ENCODE measurements at regions not wholly inside any gene's neighbourhood (a gene's known extent, or its start where the extent isn't known, plus 50 kb on each side); places are given as distances from the start of the nearest gene placed in this dataset.

DNA sequence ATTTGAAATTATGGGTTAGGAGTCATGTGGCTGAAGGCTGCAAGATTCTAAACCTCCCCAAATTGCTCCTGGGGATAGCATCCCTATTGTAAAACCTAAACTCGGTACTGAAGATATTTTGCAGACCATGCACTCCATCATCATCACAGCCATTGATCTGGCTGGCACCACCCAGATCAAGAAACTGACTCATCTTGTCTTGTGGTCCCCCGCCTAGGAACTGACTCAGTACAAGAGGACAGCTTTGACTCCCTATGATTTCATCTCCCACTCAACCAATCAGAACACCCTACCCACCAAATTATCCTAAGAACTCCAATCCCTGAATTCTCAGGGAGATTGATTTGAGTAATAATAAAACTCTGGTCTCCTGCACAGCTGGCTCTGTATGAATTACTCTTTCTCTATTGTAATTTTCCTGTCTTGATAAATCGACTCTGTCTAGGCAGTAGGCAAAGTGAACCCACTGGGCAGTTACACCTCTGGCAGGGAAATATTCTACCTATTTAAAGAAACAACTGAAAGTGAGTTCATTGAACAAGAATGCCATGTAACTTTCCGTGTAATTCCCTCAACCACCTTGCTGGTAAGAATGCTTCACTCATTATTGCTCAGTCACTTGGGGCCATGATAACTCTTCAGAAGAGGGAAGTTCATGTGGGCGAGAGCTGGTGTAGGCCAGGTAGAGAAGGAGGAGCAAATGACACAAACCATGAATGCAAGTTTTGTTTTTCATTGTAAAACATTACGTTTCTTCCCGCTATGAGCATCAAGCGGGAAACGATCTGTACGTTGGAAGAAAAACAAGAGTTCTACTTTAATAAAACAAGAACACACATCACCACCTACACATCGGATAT lies 602.9 kb upstream of the ARID1B start:
- Mint-ChIP-seq H3K4me3 (ENCODE audit: low read depth) (no peak overlapping the region), H3K27ac (peak overlapping the region; percentile 1), H3K4me1 (ENCODE audit: low read depth) (peaks cover 15% of the 10 kb centered on the region), H3K36me3 (ENCODE audit: low read depth) (no peaks in the 10 kb centered on the region), H3K27me3 (ENCODE audit: low read depth) (peaks cover 4% of the 10 kb centered on the region), H3K9me3 (peaks cover 15% of the 10 kb centered on the region)
- no peak for DNase-seq (ENCODE audit: low spot score)
- intact Hi-C loops (cut with micrococcal nuclease): loop anchor here (1.0 kb wide), 1 partner anchor 82 kb away; no protein-coding TSS in a partner anchor

DNA sequence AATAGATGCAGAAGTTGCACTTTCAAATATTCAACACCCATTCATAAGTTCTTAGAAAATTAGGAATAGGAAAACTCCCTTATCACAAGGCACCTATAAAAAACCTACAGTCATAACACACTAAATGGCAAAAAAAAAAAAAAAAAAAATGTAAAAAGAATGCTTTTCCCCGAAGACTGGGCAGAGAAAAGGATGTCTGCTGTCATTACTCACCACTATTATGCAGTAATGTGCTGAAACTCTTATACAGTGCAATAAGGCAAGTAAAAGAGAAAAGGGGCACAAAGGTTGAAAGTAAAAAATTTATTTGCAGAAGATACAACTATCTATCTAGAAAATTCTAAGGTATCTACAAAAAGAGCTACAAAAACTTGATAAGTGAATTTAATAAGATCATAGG lies 607.8 kb upstream of the ARID1B start:
- Mint-ChIP-seq H3K36me3 (ENCODE audit: low read depth) (no peaks in the 10 kb centered on the region), H3K4me1 (ENCODE audit: low read depth) (peaks cover 25% of the 10 kb centered on the region), H3K4me3 (ENCODE audit: low read depth) (no peak overlapping the region), H3K9me3 (peaks cover 1% of the 10 kb centered on the region), H3K27me3 (ENCODE audit: low read depth) (peaks cover 4% of the 10 kb centered on the region), H3K27ac (no peak overlapping the region)
- intact Hi-C loops (cut with micrococcal nuclease): no loop called here
- DNase-seq (ENCODE audit: low spot score): no peak

- H3K4me1 Mint-ChIP-seq (ENCODE audit: low read depth): peaks cover 15% of the 10 kb centered on the region
- H3K27me3 Mint-ChIP-seq (ENCODE audit: low read depth): peaks cover 4% of the 10 kb centered on the region
- H3K9me3 Mint-ChIP-seq: no peaks in the 10 kb centered on the region
- H3K4me3 Mint-ChIP-seq (ENCODE audit: low read depth): peak overlapping the region; percentile 33
- intact Hi-C loops (cut with micrococcal nuclease): no loop called here
- no peak overlapping the region for H3K27ac Mint-ChIP-seq
- no peaks in the 10 kb centered on the region for H3K36me3 Mint-ChIP-seq (ENCODE audit: low read depth)
- no peak for DNase-seq (ENCODE audit: low spot score)
Measured at GRCh38 chr6:156167625-156168071, 609.5 kb upstream of the ARID1B start.

GRCh38 chr6:156167016-156167624 lies 610.1 kb upstream of the ARID1B start:
- Mint-ChIP-seq H3K9me3 (no peaks in the 10 kb centered on the region), H3K27ac (no peak overlapping the region), H3K36me3 (ENCODE audit: low read depth) (no peaks in the 10 kb centered on the region), H3K27me3 (ENCODE audit: low read depth) (peaks cover 3% of the 10 kb centered on the region), H3K4me3 (ENCODE audit: low read depth) (no peak overlapping the region), H3K4me1 (ENCODE audit: low read depth) (peaks cover 15% of the 10 kb centered on the region)
- intact Hi-C loops (cut with micrococcal nuclease): no loop called here
- DNase-seq (ENCODE audit: low spot score): no peak

- Mint-ChIP-seq H3K9me3 (no peaks in the 10 kb centered on the region), H3K36me3 (ENCODE audit: low read depth) (no peaks in the 10 kb centered on the region), H3K27me3 (ENCODE audit: low read depth) (peaks cover 1% of the 10 kb centered on the region), H3K4me1 (ENCODE audit: low read depth) (peaks cover 15% of the 10 kb centered on the region), H3K27ac (no peak overlapping the region), H3K4me3 (ENCODE audit: low read depth) (no peak overlapping the region)
- intact Hi-C loops (cut with micrococcal nuclease): no loop called here
- DNase-seq (ENCODE audit: low spot score): no peak
Measured at GRCh38 chr6:156166093-156166492, 611.1 kb upstream of the ARID1B start.

DNA sequence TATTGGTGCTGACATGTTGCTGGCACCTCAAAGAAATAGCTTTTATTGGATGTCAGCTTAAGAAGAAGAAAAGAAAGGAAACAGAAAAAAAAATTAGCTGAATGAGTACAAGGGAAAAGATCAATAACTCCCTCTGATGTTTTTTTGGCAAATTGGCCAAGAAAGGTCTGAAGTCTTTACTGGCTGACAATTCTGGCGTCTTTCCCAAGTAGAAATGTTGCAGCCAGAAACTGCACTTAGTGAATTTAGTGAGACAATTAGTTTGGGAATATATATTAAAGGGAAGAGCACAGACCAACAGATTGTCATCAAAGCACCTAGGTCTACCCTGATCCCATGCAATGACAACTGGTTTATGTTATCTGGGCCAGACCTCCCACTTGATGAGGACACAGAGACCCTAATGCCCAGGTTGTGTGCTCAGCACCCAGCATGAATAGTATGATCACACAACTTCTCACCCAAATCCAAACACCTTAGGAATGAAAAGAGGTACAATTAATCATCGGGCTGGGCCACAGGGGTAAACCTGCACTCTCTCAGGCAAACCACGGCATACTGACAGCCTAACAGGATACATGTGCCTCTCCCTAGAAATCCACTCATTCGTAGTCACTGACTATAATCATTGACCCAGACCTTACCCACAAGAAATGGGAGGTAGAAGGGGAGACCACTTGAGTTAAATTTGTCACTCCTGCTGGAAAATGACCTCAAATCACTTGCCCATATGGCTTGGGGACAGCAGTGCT lies 612.3 kb upstream of the ARID1B start:
- Mint-ChIP-seq H3K27me3 (ENCODE audit: low read depth) (peaks cover 1% of the 10 kb centered on the region), H3K4me1 (ENCODE audit: low read depth) (peaks cover 15% of the 10 kb centered on the region), H3K27ac (no peak overlapping the region), H3K9me3 (no peaks in the 10 kb centered on the region), H3K36me3 (ENCODE audit: low read depth) (no peaks in the 10 kb centered on the region), H3K4me3 (ENCODE audit: low read depth) (no peak overlapping the region)
- DNase-seq (ENCODE audit: low spot score): no peak
- intact Hi-C loops (cut with micrococcal nuclease): no loop called here

DNA sequence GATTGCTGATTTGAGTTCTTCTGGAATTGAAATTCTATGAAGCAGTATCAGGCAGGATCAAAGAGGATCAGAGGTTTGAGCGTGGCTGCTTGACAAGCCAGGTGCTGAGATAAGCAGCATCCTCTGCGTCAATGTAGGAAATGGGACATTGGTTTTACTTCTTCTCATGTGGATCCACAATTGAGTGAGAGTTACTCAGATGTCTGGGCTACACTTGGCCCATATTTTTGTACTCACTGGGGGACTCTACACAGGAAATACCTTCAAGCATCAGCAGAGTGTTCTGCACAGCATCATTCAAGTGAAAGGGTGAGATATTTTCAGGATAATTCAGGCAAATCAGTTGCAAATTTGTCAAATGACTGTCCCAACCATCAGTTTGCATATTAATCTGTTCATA lies 613.9 kb upstream of the ARID1B start:
- DNase-seq (ENCODE audit: low spot score): no peak
- Mint-ChIP-seq H3K4me3 (ENCODE audit: low read depth) (no peak overlapping the region), H3K36me3 (ENCODE audit: low read depth) (no peaks in the 10 kb centered on the region), H3K4me1 (ENCODE audit: low read depth) (peaks cover 15% of the 10 kb centered on the region), H3K27ac (no peak overlapping the region), H3K27me3 (ENCODE audit: low read depth) (no peaks in the 10 kb centered on the region), H3K9me3 (no peaks in the 10 kb centered on the region)
- intact Hi-C loops (cut with micrococcal nuclease): no loop called here

DNA sequence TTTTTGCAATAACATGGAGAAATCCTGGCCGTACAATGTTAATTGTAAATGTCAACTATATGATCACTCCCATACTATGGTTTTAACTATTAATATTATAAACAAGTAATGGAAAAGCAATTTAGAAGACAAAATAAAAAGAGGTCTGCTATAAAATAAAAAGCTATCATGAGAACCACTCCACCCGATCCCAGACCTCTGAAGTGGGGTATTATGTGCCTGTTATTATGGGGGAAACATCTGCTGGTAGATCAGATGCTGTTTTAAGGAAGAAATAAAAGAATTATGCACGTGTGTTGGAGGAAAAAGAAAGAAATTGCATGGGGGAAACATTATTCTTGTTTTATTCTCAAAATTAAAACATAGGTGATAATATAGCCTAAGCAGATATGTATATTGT lies 615.7 kb upstream of the ARID1B start:
- intact Hi-C loops (cut with micrococcal nuclease): no loop called here

GRCh38 chr6:156160795-156161165 lies 616.4 kb upstream of the ARID1B start:
- Mint-ChIP-seq H3K27me3 (ENCODE audit: low read depth) (no peaks in the 10 kb centered on the region), H3K4me1 (ENCODE audit: low read depth) (no peaks in the 10 kb centered on the region), H3K4me3 (ENCODE audit: low read depth) (no peak overlapping the region), H3K27ac (no peak overlapping the region), H3K9me3 (no peaks in the 10 kb centered on the region), H3K36me3 (ENCODE audit: low read depth) (no peaks in the 10 kb centered on the region)
- DNase-seq (ENCODE audit: low spot score): no peak
- intact Hi-C loops (cut with micrococcal nuclease): no loop called here

More for the DNA sequence above, 615.7 kb upstream of the ARID1B start:
- no peak overlapping the region for H3K4me3 Mint-ChIP-seq (ENCODE audit: low read depth)
- no peaks in the 10 kb centered on the region for H3K36me3 Mint-ChIP-seq (ENCODE audit: low read depth)
- H3K9me3 Mint-ChIP-seq: no peaks in the 10 kb centered on the region
- no peak overlapping the region for H3K27ac Mint-ChIP-seq
- peaks cover 3% of the 10 kb centered on the region for H3K4me1 Mint-ChIP-seq (ENCODE audit: low read depth)
- H3K27me3 Mint-ChIP-seq (ENCODE audit: low read depth): no peaks in the 10 kb centered on the region
- no peak for DNase-seq (ENCODE audit: low spot score)

- Mint-ChIP-seq H3K27ac (no peak overlapping the region), H3K4me1 (ENCODE audit: low read depth) (peaks cover under 1% of the 10 kb centered on the region), H3K27me3 (ENCODE audit: low read depth) (no peaks in the 10 kb centered on the region), H3K36me3 (ENCODE audit: low read depth) (no peaks in the 10 kb centered on the region), H3K9me3 (no peaks in the 10 kb centered on the region), H3K4me3 (ENCODE audit: low read depth) (no peak overlapping the region)
- intact Hi-C loops (cut with micrococcal nuclease): no loop called here
- no peak for DNase-seq (ENCODE audit: low spot score)
Measured at GRCh38 chr6:156160007-156160794, 617.0 kb upstream of the ARID1B start.

- Mint-ChIP-seq H3K4me1 (ENCODE audit: low read depth) (peaks cover 14% of the 10 kb centered on the region), H3K27me3 (ENCODE audit: low read depth) (no peaks in the 10 kb centered on the region), H3K36me3 (ENCODE audit: low read depth) (no peaks in the 10 kb centered on the region), H3K27ac (peak overlapping the region; percentile 50), H3K9me3 (peaks cover 5% of the 10 kb centered on the region), H3K4me3 (ENCODE audit: low read depth) (no peak overlapping the region)
- intact Hi-C loops (cut with micrococcal nuclease): no loop called here
- no peak for DNase-seq (ENCODE audit: low spot score)
Measured at GRCh38 chr6:156154896-156155295, 622.3 kb upstream of the ARID1B start.

DNA sequence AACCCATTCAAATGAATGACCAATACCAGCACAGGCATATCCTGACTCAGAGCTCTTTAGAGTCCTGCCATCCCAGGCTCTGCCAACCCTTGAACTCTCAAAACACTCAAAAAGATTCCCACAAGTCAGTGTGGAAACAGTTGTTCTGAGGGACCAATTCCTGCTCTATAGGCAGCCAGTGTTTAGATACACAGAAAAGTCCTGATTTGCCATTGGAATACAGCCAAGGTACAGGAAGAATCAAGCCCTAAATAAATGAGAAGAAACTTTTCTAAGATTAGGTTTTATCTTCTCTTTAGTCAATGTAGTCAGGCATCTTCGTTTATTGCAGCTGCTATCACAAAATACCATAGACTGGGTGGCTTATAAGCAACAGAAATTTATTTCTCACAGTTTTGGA lies 626.8 kb upstream of the ARID1B start:
- H3K9me3 Mint-ChIP-seq: peaks cover 19% of the 10 kb centered on the region
- no peak overlapping the region for H3K4me3 Mint-ChIP-seq (ENCODE audit: low read depth)
- no peak overlapping the region for H3K27ac Mint-ChIP-seq
- no peak for DNase-seq (ENCODE audit: low spot score)
- peaks cover 14% of the 10 kb centered on the region for H3K4me1 Mint-ChIP-seq (ENCODE audit: low read depth)
- H3K27me3 Mint-ChIP-seq (ENCODE audit: low read depth): no peaks in the 10 kb centered on the region
- H3K36me3 Mint-ChIP-seq (ENCODE audit: low read depth): no peaks in the 10 kb centered on the region
- intact Hi-C loops (cut with micrococcal nuclease): no loop called here

All from activated T-helper 2 cell treated with anti-CD3 and anti-CD28 coated beads, Interferon-gamma antibody, Interleukin-2, Interleukin-4, amounts not matched to agents 10 μg/mL and 5 μg/mL and 100 μg/mL, durations not matched to agents 14 hours and 24 hours and 36 hours (primary cell).